GM18505 (cell line): ENCODE measurements at regions not wholly inside any gene's neighbourhood (a gene's known extent, or its start where the extent isn't known, plus 50 kb on each side); places are given as distances from the start of the nearest gene placed in this dataset.
A peak's percentile ranks its signal among the peaks of the same experiment; 100 is the strongest.

Source experiments
- ATAC-seq: cut with Tn5 transposase; IDR thresholded peaks from one replicate; pipeline ENCODE4 v1.9.1; 2021; ENCODE audit not compliant: unreplicated experiment
- POLR2A ChIP-seq: IDR thresholded peaks from 4 replicates; pipeline ENCODE4 v1.6.1; 2011; ENCODE audit warnings: borderline replicate concordance; ENCODE audit not compliant: insufficient read depth, insufficient read length; ENCODE audit errors: extremely low read depth

- TF ChIP-seq POLR2A = no peak
Measured at GRCh38 chr1:103191327-103191726, 83.0 kb upstream of the COL11A1 start.

GRCh38 chr1:103190766-103191165 lies 82.4 kb upstream of the COL11A1 start:
- no peak for ATAC-seq
- no peak for TF ChIP-seq POLR2A

More at GRCh38 chr1:103191327-103191726, 83.0 kb upstream of the COL11A1 start:
- no peak for ATAC-seq

- ATAC-seq = no peak
- no peak for TF ChIP-seq POLR2A
Measured at GRCh38 chr1:103187673-103188072, 79.4 kb upstream of the COL11A1 start.

- TF ChIP-seq POLR2A = no peak
- no peak for ATAC-seq
Measured at GRCh38 chr1:103180660-103181059, 72.3 kb upstream of the COL11A1 start.

- TF ChIP-seq POLR2A = no peak
- no peak for ATAC-seq
Measured at GRCh38 chr1:103177108-103177775, 68.9 kb upstream of the COL11A1 start.

- no peak for TF ChIP-seq POLR2A
- no peak for ATAC-seq
Measured at GRCh38 chr1:103171041-103171590, 62.8 kb upstream of the COL11A1 start.

- no peak for ATAC-seq
- no peak for TF ChIP-seq POLR2A
Measured at GRCh38 chr1:103170609-103171008, 62.3 kb upstream of the COL11A1 start.

GRCh38 chr1:103162360-103162759 lies 54.0 kb upstream of the COL11A1 start:
- peak; percentile 61 for ATAC-seq
- no peak for TF ChIP-seq POLR2A

GRCh38 chr1:103160281-103160680 lies 52.0 kb upstream of the COL11A1 start:
- ATAC-seq = no peak
- TF ChIP-seq POLR2A = no peak
